ENCODE measurements at regions not wholly inside any gene's neighbourhood (a gene's known extent, or its start where the extent isn't known, plus 50 kb on each side); places are given as distances from the start of the nearest gene placed in this dataset.
"Not testable (repeated sequence)": the region's sequence is repeated elsewhere in the genome, so short reads cannot be mapped to it uniquely, and the experiment has no call there.

DNA sequence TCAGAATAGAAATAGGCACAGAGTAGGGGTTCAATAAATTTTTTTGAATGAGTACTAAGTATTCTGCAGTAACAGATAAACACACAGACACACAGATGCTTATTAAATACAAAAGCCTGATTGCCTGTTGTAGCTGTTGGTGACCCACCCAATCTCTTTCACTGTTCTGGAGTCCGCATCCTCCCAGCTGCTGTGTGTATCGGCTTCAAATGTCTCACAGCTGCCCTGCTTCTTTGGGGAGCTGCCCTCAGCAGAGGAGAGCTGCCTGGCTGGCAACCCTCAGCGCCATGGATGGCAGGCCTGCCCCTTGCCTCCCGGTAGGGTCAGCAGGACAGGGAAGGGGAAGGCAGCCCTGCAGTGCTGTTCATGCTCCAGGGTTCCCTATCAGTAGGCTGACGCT, 50.5 kb upstream of the PRNP start:
- intact Hi-C loops (cut with DNase I) = no loop called here
- no peak for DNase-seq

DNA sequence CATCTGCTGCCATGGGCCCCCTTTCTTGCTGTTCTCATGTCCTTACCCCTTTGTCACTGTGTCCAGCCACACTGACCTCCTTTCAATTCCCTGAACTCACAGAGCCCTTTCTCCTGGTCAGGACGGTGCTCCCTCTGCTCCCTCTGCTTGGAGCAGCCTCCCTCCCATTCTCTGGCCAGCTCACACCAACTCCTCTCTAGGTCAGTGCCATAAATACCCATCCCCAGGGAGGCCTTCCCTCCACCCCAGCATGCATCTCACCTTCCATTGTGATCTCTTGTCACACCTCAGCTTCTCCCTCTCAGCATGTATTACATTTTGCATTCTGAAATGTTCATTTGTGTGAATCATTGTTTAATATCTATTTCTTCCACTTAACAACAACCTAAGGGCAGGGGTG, 50.9 kb upstream of the PRNP start:
- intact Hi-C loops (cut with DNase I) = no loop called here
- no peak for DNase-seq

- intact Hi-C loops (cut with DNase I) = no loop called here
- DNase-seq = no peak
Measured at GRCh38 chr20:4633780-4634179, 52.5 kb upstream of the PRNP start.

GRCh38 chr20:4633379-4633778, 52.9 kb upstream of the PRNP start:
- no peak for DNase-seq
- intact Hi-C loops (cut with DNase I) = no loop called here

GRCh38 chr20:4632876-4633275, 53.4 kb upstream of the PRNP start:
- DNase-seq = no peak
- intact Hi-C loops (cut with DNase I) = no loop called here

- DNase-seq = no peak
- intact Hi-C loops (cut with DNase I) = no loop called here
Measured at GRCh38 chr20:4626228-4626627, 60.0 kb upstream of the PRNP start.

- intact Hi-C loops (cut with DNase I) = no loop called here
- DNase-seq = no peak
Measured at GRCh38 chr20:4625687-4626086, 60.6 kb upstream of the PRNP start.

DNA sequence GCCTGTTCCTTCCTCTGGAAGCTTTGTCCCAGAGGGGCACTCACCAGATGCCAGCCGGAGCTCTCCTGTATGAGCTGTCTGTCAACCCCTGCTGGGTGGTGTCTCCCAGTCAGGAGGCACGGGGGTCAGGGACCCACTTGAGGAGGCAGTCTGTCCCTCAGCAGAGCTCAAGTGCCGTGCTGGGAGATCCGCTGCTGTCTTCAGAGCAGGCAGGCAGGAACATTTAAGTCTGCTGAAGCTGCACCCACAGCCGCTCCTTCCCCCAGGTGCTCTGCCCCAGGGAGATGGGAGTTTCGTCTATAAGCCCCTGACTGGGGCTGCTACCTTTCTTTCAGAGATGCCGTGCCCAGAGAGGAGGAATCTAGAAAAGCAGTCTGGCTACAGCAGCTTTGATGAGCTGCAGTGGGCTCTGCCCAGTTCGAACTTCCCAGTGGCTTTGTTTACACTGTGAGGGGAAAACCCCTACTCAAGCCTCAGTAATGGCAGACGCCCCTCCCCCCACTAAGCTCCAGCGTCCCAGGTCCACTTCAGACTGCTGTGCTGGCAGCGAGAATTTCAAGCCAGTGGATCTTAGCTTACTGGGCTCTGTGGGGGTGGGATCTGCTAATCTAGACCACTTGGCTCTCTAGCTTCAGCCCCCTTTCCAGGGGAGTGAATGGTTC, 61.5 kb upstream of the PRNP start:
- intact Hi-C loops (cut with DNase I); DNase-seq: not testable (repeated sequence)

- intact Hi-C loops (cut with DNase I) = loop anchor here (5.0 kb wide), 1 partner anchor 338 kb away; no protein-coding TSS in a partner anchor
- DNase-seq = not testable (repeated sequence)
Measured at GRCh38 chr20:4619144-4619543, 67.1 kb upstream of the PRNP start.

GRCh38 chr20:4617484-4617883, 68.8 kb upstream of the PRNP start:
- DNase-seq = peak in 15 of 42 donors; percentile 20 to 71 (median 37)
- intact Hi-C loops (cut with DNase I) = loop anchor here (5.0 kb wide), 1 partner anchor 340 kb away; no protein-coding TSS in a partner anchor

DNA sequence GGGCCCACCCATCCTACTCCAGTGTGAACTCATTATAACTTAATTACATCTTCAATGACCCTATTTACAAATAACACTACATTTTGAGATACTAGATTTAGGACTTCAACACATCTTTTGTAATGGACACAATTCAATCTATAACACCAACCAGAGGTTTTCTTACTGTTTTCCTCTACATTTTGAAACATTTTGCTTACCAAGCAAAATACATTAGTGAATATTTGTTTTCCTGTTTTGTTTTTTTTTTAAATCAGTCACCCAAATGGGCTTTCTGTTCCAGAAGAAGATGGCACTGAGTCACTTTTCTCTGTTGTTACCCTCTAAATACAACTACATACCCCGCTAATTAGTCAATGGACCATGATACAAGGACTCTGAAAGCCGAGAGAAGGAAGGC, 69.2 kb upstream of the PRNP start:
- DNase-seq = no peak
- intact Hi-C loops (cut with DNase I) = loop anchor here (5.0 kb wide), 1 partner anchor 340 kb away; no protein-coding TSS in a partner anchor

GRCh38 chr20:4613718-4614620, 72.3 kb upstream of the PRNP start:
- intact Hi-C loops (cut with DNase I) = loop anchor here (2.0 kb wide), 1 partner anchor 75 kb away; no protein-coding TSS in a partner anchor
- peak; percentile 52 to 93 (median 82) for DNase-seq

GRCh38 chr20:4613184-4613583, 73.1 kb upstream of the PRNP start:
- intact Hi-C loops (cut with DNase I) = no loop called here
- DNase-seq = peak in 9 of 42 donors; percentile 7 to 71 (median 35)

DNA sequence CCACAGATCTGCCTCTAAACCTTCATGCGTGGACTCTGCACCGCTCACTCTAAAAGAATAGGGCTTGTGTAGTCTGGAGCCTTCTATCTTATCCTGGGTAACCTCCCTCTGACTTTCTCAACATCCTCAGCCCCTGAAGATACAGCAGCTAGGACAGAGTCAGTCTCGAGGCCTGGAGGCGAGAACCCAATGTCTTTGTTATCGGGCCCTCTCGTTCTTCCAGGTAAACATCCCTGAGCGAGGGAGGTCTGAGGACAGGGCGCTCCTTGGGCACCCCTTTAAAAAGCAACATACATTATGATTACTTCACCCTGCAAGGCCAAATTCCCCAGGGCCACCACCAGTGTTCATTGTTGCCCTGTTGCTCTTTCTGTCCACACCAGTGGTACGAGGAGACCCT, 75.4 kb upstream of the PRNP start:
- no peak for DNase-seq
- intact Hi-C loops (cut with DNase I) = no loop called here

- DNase-seq = no peak
- intact Hi-C loops (cut with DNase I) = loop anchor here (2.0 to 10.0 kb wide), 2 partner anchors 111 to 495 kb away; partner anchors contain the start of gene PRND
Measured at GRCh38 chr20:4609511-4609910, 76.7 kb upstream of the PRNP start.

DNA sequence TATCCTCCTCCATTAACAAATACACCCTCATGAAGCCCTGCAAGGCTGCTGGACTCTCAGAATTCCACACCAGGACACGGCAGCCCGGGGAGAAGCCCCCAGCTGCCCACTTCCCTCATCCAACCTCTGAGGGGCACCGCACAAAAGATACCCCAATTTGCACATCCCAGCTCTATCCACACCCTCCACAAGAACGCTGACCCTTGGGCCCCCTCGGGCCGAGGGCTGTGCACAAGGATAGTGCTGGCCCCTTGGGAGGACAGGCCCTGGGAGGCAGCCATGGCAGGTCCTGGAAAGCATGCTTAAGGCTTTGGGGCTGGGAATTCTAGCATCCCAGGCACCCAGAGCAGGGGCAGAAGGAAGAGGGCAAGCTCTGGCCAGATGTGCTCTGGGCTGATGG, 77.4 kb upstream of the PRNP start:
- DNase-seq = no peak
- intact Hi-C loops (cut with DNase I) = loop anchor here (2.0 to 10.0 kb wide), 2 partner anchors 112 to 496 kb away; partner anchors contain the start of gene PRND

DNA sequence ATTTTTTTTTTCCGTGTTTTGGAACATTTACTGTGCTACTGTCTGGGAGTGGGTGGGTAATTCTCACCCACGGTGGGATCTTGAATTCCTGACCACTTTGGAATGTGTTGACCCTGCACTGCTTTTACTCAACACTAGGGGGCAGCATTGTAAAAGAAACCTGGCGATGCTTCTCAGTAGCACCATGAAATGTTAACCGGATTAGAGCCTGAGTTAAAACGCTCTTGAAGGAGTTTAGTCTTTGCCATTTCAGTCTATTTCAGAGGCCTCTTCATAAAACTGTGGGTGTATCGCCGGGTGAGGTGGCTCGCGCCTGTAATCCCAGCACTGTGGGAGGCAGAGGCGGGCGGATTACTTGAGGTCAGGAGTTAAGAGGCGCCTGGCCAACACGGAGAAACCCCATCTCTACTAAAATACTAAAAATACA, 79.0 kb upstream of the PRNP start:
- peak in 40 of 42 donors; percentile 21 to 89 (median 68) for DNase-seq
- intact Hi-C loops (cut with DNase I) = loop anchor here (10.0 kb wide), 1 partner anchor 498 kb away; no protein-coding TSS in a partner anchor

- DNase-seq = no peak
- intact Hi-C loops (cut with DNase I) = loop anchor here (10.0 kb wide), 1 partner anchor 499 kb away; no protein-coding TSS in a partner anchor
Measured at GRCh38 chr20:4606051-4606450, 80.2 kb upstream of the PRNP start.

DNA sequence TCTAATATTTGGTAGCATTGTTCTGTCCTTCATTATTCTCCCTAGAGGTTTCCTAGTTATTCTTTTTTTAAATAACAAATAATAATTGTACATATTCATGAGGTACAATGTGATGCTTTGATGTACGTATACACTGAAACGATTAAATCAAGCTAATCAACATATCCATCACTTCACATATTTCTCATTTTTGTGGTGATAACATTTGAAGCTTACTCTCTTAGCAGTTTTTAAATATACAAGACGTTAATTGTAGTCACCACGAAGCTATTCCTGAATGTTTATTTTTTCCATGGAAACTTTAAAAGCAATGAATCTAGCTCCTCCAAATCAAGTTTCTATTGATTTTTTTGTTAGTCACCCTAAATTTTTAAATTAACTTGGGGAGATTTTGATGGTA, 81.1 kb upstream of the PRNP start:
- DNase-seq = no peak
- intact Hi-C loops (cut with DNase I) = loop anchor here (10.0 kb wide), 1 partner anchor 500 kb away; no protein-coding TSS in a partner anchor

DNA sequence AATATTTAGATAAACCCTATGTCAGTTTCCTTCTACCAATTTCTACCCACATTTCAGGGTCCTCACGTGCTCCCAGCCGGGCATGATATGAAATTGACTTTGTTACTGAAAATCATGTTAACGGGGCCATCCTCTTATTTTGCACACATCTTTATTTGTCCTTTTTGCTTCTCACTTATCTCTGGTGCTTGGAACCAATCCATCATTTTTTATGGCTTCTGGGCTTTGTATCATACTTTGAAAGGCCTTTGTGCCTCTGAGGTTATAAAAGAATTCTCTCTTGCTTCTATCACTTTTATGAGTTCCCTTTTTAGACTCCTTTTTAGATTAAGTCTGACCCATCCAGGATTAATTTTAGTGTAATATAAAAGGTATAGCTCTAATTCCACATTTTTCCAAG, 81.7 kb upstream of the PRNP start:
- intact Hi-C loops (cut with DNase I) = loop anchor here (10.0 kb wide), 1 partner anchor 500 kb away; no protein-coding TSS in a partner anchor
- DNase-seq = no peak

Data from head of caudate nucleus (tissue), 42 donors.